ENCODE measurements at regions not wholly inside any gene's neighbourhood (a gene's known extent, or its start where the extent isn't known, plus 50 kb on each side); places are given as distances from the start of the nearest gene placed in this dataset.
A peak's percentile ranks its signal among the peaks of the same experiment; 100 is the strongest.

DNA sequence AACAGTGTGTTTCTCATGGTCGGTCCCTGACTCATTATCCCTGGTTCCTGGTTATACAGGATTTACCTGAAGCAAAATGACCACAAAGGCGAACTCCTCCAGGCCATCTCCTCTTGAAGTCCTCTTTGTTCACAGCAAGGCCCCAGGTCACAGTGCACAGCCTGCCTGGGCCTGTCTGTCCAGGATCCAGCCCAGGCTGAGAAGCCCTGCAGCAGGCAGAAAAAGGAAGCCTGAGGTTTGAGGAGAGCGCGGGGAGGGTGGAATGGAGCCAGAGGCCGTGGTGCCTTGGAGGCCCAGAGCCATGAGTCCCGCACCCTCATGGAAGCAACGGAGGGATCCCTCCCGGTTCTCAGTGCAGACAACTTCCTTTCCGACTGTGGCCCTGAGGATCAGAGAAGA, 136.8 kb upstream of the IRF2BP2 start:
- peak; percentile 33 for DNase-seq

DNA sequence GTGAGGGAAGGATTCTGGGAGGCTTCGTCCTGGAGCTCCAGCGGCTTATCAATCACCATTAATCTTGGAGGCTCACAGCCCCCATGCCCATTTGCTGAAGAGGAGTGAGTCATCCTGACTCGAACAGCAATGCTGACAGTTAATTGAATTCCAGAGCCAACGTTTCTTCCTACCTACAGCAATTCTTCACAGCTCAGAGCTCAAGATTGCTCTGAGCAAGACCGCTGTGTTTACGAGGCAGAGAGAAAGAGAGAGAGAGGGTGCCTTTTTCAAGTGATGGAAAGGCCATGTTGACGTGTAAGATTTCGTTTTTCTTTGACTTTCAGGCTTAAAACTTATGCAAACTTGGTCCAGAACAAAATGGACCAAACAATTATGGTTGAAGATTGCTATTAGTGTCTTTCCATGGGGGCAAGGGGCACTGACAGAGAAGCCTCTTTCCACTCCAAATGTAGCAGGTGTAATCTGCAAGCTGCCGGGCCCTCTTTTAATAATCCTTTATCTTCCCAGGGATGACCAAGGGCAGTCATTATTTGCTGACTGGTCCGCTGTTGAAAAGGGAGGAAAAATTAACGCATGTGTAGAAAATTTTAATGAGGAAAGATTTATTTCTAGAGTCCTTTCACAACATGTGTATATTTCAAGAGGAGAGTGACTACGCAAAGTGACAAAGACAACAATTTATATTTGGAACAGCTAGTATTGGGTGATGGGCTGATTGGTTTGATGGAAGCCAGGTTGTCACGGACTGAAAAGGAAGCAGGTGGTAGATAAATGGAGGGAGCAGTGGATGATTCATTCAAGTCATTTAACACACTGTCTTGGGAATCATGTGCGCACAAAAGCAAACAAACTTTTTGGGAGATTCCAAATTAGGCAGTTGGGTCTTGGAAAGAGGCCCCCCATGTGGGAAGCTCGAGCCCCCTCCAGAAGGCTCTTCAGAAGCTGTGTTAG, 136.1 kb upstream of the IRF2BP2 start:
- peak; percentile 36 for DNase-seq

DNA sequence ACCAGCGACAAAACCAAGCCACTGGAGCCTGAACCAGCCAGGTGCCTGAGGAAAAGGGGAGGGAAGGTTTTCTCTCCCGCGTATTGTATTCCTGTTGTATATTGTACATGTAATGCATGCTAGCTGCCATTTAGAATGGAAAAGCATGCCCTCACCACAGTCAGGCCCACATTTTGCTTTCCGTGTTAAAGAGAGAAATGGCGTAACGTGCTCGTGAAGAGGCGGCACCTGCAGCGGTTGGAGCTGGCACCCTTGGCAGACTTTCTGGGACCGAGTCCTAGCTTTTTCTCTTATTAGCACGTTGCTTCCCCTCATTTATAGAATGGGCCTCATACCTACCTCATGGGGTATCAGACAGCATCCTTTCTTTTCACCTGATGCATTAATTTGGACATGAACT, 135.3 kb upstream of the IRF2BP2 start:
- DNase-seq, result no peak

DNA sequence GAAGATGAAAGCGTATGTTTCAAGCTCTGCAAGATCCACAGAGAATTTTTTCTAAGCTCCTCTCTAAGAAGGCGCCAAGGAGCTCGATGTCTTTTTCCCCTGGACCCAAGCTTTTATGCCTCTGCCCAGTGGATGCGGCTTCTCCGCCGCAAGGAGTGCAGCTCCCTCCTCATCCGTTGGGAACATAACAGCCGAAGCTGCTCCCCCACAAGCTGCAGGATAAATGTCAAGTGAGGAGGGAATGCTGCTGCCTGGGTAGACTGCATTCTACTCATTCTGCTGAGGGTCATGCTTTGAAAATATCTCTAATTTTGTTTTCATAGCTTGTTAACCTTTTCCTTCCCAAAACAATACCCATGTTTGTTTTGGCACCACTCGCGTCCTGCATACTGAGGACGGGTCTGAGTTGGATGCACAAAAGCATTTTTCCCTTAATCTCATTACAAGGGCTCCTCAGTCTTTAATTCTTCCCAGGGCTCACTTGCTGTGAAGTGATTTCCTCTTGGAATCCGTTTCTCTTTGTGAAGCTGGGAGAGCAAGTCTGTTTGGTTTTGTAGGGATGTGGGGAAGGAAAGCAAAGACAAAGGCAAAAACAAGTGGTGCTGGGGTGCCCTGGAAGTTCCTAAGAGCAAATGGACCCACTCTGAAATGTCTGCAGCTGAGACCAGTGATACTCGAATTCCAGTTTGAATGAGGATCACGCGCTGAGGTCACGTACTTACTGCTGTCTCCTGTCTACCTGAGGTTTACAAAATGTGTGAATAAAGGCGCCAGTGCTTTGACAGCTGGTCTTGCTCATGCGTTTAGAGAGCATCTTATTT, 134.0 kb upstream of the IRF2BP2 start:
- DNase-seq, result peak; percentile 91

DNA sequence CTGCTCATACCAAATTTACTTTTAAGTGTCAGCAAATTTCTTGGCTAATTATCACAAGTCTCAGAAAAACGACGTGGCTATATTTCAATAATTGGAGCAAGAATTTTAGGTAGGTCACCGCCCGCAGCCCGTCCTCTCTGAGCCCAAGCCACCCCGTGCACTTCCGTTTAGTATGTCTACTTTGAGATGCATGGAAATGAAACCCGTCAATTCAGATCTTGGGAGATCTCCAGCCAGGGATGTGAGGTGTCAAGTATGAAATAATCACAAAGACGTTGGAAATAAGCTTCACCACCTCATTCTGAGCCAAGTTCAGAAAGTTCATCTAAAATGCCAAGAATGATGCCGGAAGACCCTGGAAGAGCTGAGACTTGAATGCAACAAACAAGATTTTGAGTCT, 132.6 kb upstream of the IRF2BP2 start:
- DNase-seq, result no peak

DNA sequence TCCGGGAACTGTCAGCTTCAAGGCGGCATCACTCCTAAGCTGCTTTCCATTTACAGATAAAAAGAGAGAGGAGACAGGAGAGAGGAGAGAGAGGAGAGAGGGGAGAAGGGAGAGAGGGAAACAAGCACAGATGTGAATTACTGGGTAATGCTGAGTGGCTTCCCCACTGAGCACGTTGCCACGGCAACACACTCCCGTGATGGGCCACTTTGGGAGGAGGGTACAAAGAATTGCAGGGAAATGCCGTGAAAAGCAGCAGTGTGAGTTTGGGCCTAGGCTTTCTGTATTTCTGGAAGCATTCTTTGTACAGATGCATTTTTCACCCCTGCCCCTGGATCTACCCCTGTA, 128.0 kb upstream of the IRF2BP2 start:
- DNase-seq, result peak; percentile 44

DNA sequence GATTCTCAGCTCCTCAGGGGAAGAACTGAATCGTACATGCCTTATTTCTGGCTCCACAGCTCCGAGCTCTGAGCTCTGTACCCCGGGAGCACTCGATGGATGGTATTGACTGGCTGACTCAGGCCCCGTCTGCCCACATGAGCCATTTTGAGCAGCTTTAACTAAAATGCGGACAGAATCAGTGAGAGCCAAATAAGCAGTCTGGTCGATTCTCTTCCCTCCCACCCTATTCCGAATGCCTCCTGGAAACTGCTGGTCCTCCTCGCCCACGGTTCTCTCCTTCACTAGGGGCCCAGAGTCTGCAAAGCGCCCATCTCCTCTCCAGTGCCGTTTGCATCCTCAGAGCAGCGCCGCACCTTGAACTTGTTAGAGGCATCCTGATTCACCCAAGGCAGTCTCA, 125.9 kb upstream of the IRF2BP2 start:
- no peak for DNase-seq

DNA sequence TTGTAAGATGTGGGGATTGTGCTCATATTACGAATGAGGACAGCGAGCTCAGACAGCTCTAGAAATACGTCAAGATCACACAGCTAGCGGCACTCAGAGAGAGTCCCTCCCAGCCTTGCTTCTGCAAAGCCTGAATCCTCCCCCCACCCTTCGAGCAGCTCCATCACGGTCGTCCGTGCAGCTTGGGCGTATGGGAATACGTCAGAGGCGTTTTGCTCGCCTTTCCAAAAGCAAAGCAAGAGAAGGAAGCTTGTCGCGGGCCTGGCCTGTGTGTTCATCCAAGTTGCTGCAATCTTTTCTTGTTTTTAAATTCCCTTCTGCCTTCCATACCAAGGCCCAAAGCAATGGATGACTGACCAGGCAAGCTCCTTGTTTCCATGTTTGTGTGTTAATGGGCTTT, 125.5 kb upstream of the IRF2BP2 start:
- no peak for DNase-seq

DNA sequence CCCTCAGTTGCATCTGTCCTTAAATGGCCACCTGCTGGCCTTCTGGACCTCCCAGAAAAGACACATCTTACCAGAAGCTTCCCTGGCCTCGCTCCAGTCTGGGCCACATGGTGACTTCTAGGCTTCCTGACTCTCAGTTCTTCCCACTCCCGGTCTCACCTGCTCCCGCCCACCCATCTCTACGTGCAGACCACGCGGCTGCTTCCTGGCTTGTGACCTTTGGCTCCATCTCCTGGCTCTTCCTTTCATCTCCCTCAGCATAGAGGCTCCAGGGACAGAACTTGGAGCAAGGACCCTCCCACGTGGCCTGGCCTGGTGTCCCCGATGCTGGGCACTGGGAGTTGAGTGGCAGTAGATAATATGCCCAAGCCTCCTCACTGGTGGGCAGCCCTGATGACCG, 124.9 kb upstream of the IRF2BP2 start:
- DNase-seq, result no peak

DNA sequence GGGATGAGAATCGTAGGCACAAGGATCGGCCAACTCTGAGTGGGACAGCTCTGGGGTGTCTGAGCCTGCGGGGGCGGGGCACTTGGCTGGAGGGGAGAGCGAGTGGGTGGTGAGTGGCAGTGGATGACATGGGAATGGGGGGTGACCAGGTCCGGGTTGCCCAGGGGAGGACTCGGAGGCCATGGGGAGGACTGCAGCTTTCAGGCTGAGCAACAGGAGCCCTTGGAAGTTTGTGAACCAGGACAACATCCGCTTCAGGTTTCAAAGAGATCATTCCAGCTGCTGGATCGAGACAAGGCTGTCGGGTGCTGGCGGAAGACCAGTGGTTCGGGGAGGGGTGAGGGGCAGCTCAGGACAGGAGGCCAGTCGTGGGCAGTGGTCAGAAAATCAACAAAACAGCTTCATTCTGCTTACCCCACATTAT, 124.4 kb upstream of the IRF2BP2 start:
- DNase-seq, result no peak

DNA sequence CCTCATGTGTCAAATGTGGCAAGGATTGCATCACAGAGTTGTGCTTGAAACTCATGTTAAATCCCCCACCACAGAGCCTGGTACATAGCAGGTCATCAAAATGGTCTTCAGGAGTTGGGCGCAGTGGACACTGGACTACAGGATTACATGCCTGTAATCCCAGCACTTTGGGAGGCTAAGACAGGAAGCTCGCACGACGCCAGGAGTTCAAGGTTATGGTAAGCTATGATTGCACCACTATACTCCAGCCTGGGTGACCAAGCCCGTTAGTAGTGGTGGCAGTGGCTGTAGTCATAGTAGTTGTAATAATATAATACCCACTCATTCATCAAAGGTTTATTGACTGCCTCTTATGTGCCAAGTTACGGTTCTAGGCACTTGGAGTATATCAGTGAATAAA, 123.4 kb upstream of the IRF2BP2 start:
- DNase-seq, result no peak

DNA sequence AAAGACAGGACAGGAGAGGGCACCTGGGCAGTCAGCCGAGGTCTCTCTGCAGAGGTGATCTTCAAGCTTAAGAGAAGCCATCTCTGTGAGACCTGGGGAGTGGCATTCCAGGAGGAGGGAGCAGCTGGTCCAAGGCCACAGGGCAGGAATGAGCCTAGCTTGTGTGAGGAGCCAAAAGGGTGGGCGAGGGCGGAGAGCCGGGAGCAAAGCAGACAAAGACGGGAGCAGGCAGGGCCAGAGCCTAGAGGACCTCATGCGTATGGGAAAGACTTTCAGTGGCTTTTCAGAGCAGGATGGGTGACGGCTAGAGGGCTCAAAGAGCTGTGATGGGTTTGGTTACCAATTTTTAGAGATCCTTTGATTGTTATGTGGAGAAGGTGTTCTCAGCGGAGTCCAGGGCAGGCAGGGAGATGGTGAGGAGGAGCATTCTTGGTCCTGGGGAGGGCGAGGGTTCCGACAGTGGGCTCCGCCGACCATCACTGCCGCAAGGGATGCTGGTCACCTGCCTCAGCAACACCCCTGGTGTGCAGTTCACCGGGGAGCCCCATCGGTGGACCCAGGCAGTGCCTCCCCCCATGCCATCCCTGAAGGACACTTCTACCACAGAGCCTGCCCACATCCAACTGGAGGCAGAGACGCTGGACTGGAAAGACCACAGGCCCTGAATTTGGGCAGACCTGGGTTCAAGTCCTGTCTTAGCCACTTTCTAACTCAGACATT, 122.9 kb upstream of the IRF2BP2 start:
- DNase-seq, result no peak

DNA sequence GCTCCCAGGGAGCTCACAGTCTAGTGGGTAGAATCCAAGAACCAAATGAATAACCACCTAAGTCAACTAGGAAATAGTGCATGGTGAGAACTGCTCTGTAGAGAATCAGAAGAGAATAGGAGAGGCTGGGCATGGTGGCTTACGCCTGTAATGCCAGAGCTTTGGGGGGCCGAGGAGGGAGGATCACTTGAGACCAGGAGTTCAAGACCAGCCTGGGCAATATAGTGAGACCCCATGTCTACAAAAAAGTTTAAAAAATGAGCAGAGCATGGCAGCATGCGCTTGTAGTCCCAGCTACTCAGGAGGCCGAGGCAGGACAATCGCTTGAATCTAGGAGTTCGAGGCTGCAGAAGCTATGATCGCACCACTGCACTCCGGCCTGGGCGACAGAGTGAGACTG, 122.3 kb upstream of the IRF2BP2 start:
- DNase-seq, result no peak

DNA sequence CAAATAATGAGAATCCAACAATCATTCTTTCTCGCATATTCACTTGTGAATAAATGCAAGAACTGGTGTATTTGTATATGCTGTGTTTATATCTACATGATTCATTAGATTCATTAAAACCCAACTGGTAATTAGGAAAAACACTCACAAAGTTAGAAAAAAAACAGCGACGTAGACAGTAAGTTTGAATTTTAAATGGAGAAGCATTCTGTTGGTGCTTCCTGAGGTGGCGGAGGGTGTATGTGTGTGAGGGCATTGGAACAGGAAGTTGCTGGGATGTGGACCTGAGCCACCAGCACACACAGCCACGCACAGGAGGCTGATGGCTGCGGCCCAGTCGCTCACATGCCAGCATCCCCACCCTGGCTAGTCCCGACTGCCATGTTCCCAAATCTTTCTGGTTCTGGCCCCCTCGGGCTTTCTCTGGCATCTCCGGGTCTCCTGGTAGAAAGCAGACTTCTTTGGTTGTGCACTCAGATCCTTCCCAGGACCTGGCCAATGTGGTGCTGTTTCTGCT, 121.6 kb upstream of the IRF2BP2 start:
- DNase-seq, result no peak

DNA sequence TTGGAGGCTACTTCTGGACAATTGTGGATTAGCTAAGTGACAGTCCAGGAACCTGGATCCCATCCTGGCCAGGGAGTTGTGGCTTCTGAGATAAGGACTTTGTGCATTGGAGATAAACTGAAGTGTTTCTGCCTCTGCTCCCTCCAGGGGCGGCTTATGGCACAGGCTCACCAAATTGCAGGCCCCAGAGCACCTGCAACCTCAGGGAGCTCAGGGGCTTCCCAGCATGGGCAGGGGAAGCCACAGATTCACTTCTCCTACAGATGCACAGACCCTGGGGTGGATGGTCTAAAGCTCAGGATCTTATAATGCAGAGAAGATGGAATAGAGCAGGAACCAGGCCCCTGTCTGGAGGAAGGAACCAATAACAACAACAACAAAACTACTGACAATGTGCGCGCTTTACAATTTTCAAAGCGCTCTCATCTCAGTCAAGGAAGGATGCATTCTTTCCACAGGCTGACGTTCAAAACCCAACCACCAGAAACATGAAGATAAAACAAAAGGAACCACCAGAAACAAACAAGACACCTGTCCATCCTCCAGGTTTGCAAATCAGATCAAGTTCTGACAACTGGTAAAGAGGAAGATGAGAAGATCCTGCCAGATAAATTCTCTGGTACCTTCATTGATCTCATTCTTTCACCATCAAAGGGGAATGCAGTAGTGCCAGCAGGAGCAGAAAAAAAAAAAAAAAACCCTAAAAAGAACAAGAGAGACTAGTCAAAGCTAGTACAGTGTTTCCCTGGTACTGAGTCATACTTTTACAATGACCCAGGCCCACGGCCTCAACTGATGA, 121.0 kb upstream of the IRF2BP2 start:
- DNase-seq, result no peak

DNA sequence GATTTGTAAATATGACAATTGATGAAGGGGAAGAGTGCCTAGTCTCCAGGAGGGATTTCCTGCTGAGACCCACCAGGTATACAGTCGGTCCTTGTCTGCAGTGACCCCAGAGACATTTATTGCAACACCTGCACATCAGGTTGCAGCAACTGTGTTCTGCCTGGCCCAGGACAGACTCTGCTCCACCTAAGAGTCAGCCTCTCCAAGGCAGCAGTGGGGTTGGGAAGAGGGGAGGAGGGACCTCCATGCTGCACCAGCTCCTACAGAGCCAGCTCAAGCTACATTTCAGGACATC, 120.4 kb upstream of the IRF2BP2 start:
- no peak for DNase-seq

DNA sequence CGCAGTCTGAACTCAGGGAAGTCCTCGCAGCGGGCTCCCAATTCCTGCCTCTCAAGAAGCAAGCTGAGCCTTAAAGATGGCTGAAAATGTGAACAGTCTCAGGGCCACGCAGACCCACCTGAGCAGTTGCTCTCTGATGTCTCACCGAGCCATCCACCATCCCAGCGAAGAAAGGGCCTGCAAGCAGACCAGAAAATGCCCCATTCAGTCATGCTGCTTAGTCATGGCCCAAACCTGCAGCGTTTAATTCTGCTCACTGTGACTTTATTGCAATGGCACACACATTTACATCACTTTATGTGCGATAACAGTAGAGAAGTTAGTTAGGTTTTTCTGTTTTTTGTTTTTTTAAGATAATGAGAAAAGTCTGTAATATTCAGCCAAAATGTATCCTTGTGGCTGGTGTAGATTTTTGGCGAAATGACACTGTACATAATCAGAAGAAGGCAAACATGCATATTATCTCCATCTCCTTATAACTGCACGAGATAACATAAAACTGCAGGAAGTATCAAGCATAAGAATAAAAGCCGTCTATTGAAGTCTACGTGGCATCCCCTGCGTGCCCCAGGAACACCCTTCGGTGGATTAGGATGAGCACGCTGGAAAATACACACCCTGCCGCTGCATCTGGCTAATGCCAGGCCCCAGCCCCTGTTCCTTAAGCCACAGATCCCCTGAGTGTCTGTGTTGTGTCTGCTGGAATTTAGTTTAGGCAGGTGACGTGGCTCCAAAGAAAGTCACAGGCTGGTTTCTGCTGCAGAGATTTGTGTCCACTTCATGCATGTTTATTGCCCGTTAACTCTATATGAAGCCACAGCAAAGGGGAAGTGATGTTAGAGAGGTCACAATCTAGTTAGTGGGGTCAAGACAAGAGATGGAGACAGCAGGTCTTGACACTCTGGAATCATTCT, 119.8 kb upstream of the IRF2BP2 start:
- no peak for DNase-seq

DNA sequence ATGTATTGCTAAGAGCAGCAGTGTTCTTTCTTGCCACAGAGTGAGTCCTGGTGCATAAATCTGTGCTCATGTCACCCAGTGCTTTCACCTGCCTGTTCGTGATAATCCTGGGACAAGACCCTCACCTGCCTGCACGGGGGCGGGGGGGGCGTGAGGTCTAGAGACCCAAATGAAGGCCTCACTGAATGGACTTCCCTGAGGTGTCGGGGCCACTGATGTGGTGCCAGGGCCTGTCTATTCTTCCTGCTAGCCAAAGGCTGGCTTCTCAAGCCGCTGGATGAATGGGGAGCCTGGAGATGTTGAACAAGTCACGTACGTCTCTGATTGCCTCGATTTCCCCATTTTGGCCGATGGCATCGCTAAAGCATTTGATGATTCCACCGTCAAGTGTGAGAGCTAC, 118.8 kb upstream of the IRF2BP2 start:
- no peak for DNase-seq

DNA sequence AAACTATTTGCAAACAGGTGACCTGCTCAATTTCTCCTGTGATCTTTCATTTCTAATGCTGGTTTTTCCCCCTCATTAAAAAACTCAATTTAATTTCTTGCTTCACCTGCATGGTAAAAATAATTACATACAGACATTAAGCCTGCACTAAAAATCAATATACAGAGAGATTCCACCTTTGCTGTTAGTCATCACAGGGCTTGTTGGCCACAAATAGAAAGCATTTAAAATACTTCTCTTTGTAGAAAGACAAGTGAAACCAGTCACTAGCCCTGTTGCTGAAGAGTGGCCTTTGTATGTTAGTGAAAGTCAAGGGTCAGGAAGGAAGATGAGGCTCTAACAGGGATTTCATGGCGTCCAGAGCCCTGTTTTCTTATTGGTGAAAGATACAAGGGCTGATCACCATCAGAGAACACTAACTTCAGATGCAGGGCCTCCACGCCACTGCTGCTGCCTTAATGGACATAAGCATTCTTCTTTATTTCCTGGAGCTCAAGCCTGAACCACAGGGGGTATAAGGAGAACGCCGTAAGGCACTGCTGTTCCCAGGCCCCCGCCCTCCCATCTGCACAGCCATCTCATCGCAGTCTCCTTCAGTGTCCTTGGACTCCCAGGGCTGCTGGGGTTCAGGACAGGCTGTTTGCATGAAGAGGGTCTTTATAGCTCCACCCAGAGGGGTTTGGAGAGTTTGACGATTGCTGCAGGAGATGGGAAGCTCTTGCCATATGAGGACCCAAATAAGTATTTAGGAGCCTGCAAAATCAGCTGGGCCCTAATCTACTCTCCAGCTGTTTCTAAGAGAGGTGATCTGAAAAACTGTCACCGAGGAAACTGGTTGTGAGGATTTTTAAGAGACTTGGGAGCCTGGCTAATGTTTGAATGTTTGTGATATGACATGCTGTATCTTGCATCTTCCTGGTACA, 117.3 kb upstream of the IRF2BP2 start:
- DNase-seq, result peak; percentile 51

DNA sequence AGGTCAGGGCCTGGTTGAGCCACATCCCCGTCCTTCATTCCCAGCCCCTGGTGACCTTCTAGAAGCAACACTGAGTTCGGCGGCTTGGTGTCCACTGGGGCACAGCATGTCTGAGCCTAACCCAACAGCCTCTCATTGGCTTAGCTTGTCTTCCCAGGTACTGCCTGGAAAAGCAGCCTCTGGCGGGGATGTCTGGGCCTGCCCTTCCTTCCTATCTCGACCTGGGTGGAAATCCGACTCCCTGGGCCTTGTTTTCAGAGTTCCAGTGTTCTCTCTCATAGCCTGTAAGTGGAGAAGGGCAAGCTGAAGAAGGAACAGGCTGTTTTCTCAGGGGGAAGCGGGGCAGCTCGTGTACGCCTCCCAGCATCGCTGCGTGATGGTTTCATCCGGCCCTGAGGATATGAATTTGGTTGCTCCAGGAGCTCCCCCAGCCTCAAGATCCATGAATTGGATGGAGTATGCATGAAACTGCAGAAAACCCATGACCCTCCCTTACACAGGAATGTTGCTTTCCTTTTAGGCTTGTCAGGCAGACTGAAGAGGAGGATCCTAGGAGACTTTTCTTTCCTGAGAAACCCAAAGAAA, 116.5 kb upstream of the IRF2BP2 start:
- peak; percentile 66 for DNase-seq

Data from DMS79 (cell line).